GM06990 (cell line): ENCODE measurements at regions not wholly inside any gene's neighbourhood (a gene's known extent, or its start where the extent isn't known, plus 50 kb on each side); places are given as distances from the start of the nearest gene placed in this dataset.

Source experiments
- DNase-seq: peaks from one replicate; pipeline ENCODE4 v3.0.0-alpha.2; 2011; ENCODE audit not compliant: insufficient read length; ENCODE audit errors: extremely low read depth
- H3K27me3 ChIP-seq: replicated peaks from 2 replicates; pipeline ENCODE4 v1.6.0; 2011; ENCODE audit warnings: low read length; ENCODE audit not compliant: control insufficient read depth, insufficient read depth
- H3K36me3 ChIP-seq: 2 replicates; pipeline ENCODE4 v1.5.1; 2011; ENCODE audit warnings: low read length; ENCODE audit not compliant: control insufficient read depth, insufficient read depth
- H3K4me3 ChIP-seq: replicated peaks from 2 replicates; pipeline ENCODE4 v1.5.1; 2011; ENCODE audit warnings: low read depth, mild to moderate bottlenecking, control low read depth, low read length
- CTCF ChIP-seq: IDR thresholded peaks from 2 replicates; pipeline ENCODE4 v1.5.1; 2011; ENCODE audit warnings: low read length, control low read depth, mild to moderate bottlenecking, inconsistent platforms; ENCODE audit not compliant: insufficient read depth, poor library complexity, severe bottlenecking

DNA sequence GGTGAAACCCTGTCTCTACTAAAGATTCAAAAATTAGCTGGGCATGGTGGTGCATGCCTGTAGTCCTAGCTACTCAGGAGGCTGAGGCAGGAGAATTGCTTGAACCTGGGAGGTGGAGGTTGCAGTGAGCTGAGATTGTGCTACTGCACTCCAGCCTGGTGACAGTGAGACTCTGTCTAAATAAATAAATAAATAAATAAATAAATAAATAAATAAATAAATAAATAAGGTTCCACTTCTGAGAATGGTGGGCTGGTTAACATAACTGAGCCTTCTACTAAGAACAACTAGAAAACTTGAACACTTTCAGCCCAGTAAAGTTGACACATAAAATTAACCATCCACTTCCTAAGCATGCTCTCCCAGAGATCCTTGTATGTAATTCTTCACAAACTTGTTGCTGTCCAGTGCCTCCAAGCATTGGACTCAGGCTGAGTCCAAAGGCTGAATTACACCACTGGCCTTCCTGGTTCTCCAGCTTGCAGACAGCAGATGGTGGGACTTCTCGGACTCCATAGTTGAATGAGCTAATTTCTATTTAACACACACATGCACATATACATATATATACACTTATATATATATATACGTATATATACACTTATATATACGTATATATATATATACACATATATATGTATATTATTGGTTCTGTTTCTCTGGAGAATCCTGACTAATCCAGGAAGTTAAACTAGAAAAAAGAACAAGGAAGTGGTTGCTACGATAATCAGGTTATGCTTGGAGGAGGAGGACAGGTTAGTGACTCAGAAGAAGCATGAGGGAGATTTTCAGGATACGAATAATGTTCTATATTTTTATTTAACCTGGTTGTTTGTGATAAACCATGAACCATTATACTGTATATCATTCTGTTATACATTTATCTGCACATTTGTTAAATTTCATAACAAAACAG lies 348.8 kb downstream of the METTL4 start:
- no peaks in the 10 kb centered on the region for H3K36me3 ChIP-seq
- no peak for DNase-seq
- no peak for TF ChIP-seq CTCF
- H3K4me3 ChIP-seq = no peak overlapping the region
- no peaks in the 10 kb centered on the region for H3K27me3 ChIP-seq

- H3K4me3 ChIP-seq = no peak overlapping the region
Measured at GRCh38 chr18:2223449-2223848, 347.9 kb downstream of the METTL4 start.

GRCh38 chr18:2223849-2224248 lies 347.5 kb downstream of the METTL4 start:
- DNase-seq = no peak
- no peaks in the 10 kb centered on the region for H3K36me3 ChIP-seq

More at GRCh38 chr18:2223449-2223848, 347.9 kb downstream of the METTL4 start:
- H3K36me3 ChIP-seq = no peaks in the 10 kb centered on the region
- TF ChIP-seq CTCF = no peak
- H3K27me3 ChIP-seq = no peaks in the 10 kb centered on the region
- no peak for DNase-seq

GRCh38 chr18:2236232-2236631 lies 335.1 kb downstream of the METTL4 start:
- no peak for DNase-seq
- H3K36me3 ChIP-seq = no peaks in the 10 kb centered on the region
- H3K27me3 ChIP-seq = no peaks in the 10 kb centered on the region
- H3K4me3 ChIP-seq = no peak overlapping the region
- no peak for TF ChIP-seq CTCF

More at GRCh38 chr18:2223849-2224248, 347.5 kb downstream of the METTL4 start:
- peak; percentile 36 for TF ChIP-seq CTCF
- Histone ChIP-seq H3K27me3 (no peaks in the 10 kb centered on the region), H3K4me3 (no peak overlapping the region)

DNA sequence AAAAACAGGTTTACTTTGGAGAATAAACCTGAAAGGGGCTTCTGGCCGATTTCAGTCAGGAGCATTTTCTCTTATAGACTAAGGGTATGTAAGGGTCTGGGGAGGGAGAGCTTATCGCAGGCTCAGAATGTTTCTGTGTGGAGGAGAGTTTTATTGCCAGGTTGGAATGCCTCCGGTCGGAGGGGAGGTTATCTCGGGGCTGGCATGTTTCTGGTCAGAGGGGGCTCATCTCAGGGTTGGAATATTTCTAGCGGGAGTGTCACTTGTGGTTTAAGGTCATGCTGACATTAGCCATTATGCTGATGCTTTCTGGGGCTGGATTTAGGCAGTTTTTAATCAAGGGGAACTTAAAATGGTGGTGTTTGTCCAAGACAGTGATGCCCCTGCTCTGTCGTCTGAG lies 333.6 kb downstream of the METTL4 start:
- Histone ChIP-seq H3K36me3 (no peaks in the 10 kb centered on the region), H3K4me3 (no peak overlapping the region), H3K27me3 (no peaks in the 10 kb centered on the region)
- no peak for DNase-seq
- no peak for TF ChIP-seq CTCF
